ENCODE measurements at regions not wholly inside any gene's neighbourhood (a gene's known extent, or its start where the extent isn't known, plus 50 kb on each side); places are given as distances from the start of the nearest gene placed in this dataset.

DNA sequence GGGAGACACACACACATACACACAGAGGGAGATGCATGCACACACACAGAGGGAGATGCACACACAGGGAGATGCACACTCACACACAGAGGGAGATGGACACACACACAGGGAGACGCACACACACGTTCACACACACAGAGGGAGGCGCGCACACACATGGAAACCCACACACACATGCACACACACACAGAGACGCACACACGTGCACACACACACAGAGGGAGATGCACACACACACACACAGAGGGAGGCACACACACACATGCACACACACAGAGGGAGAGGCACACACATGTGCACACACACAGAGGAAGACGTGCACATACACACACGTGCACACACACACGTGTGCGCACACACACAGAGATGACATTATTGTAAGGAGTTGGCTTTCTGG, 79.1 kb downstream of the HMX1 start:
- TF ChIP-seq TAF1 (IDR thresholded peaks at IDR 0.05; ENCODE audit: borderline replicate concordance, insufficient read depth, low read length) (no peak), POLR2AphosphoS5 (IDR thresholded peaks at IDR 0.05; ENCODE audit: low read depth, low read length) (no peak), FOXP2 (optimal IDR thresholded peaks at IDR 0.05; ENCODE audit: borderline replicate concordance, extremely low read depth, extremely low read length, insufficient read depth) (no peak), SIN3A (IDR thresholded peaks at IDR 0.05; ENCODE audit: borderline replicate concordance, insufficient read depth, low read length) (no peak)
- TF ChIP-seq, protein P1, sequence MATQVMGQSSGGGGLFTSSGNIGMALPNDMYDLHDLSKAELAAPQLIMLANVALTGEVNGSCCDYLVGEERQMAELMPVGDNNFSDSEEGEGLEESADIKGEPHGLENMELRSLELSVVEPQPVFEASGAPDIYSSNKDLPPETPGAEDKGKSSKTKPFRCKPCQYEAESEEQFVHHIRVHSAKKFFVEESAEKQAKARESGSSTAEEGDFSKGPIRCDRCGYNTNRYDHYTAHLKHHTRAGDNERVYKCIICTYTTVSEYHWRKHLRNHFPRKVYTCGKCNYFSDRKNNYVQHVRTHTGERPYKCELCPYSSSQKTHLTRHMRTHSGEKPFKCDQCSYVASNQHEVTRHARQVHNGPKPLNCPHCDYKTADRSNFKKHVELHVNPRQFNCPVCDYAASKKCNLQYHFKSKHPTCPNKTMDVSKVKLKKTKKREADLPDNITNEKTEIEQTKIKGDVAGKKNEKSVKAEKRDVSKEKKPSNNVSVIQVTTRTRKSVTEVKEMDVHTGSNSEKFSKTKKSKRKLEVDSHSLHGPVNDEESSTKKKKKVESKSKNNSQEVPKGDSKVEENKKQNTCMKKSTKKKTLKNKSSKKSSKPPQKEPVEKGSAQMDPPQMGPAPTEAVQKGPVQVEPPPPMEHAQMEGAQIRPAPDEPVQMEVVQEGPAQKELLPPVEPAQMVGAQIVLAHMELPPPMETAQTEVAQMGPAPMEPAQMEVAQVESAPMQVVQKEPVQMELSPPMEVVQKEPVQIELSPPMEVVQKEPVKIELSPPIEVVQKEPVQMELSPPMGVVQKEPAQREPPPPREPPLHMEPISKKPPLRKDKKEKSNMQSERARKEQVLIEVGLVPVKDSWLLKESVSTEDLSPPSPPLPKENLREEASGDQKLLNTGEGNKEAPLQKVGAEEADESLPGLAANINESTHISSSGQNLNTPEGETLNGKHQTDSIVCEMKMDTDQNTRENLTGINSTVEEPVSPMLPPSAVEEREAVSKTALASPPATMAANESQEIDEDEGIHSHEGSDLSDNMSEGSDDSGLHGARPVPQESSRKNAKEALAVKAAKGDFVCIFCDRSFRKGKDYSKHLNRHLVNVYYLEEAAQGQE (IDR thresholded peaks at IDR 0.05; ENCODE audit: insufficient read depth in 1 of 2, low read depth in 2 of 2, low read length in 2 of 2), result no peak

All from PFSK-1 (cell line).